T-helper 1 cell treated with Interleukin-12 subunit alpha and Interleukin-12 subunit beta and Interleukin-4 antibody, amounts not matched to agents 30 μg/mL and 1 μg/mL, for 36 hours (primary cell): ENCODE measurements at regions not wholly inside any gene's neighbourhood (a gene's known extent, or its start where the extent isn't known, plus 50 kb on each side); places are given as distances from the start of the nearest gene placed in this dataset.

Experiments
- H3K27ac Mint-ChIP-seq: one replicate; pipeline ENCODE4 v1.8.0; 2021; ENCODE audit warnings: mild to moderate bottlenecking, mixed read lengths
- H3K27me3 Mint-ChIP-seq: one replicate; pipeline ENCODE4 v1.8.0; 2021; ENCODE audit warnings: low read depth, mixed read lengths
- H3K36me3 Mint-ChIP-seq: one replicate; pipeline ENCODE4 v1.8.0; 2021; ENCODE audit warnings: low read depth, mixed read lengths
- H3K4me1 Mint-ChIP-seq: one replicate; pipeline ENCODE4 v1.8.0; 2021; ENCODE audit warnings: low read depth, mixed read lengths
- H3K4me3 Mint-ChIP-seq: one replicate; pipeline ENCODE4 v1.8.0; 2021; ENCODE audit warnings: mild to moderate bottlenecking, moderate library complexity, mixed read lengths
- H3K9me3 Mint-ChIP-seq: one replicate; pipeline ENCODE4 v1.8.0; 2021; ENCODE audit warnings: mixed read lengths

- Mint-ChIP-seq H3K27ac (no peak overlapping the region), H3K4me1 (peaks cover 6% of the 10 kb centered on the region), H3K9me3 (peaks cover 8% of the 10 kb centered on the region), H3K27me3 (no peaks in the 10 kb centered on the region), H3K4me3 (no peak overlapping the region), H3K36me3 (no peaks in the 10 kb centered on the region)
These were observed 68.8 kb upstream of the NTRK2 start for GRCh38 chr9:84600739-84601138.

- no peak overlapping the region for H3K4me3 Mint-ChIP-seq
- no peak overlapping the region for H3K27ac Mint-ChIP-seq
- H3K27me3 Mint-ChIP-seq, result no peaks in the 10 kb centered on the region
- H3K4me1 Mint-ChIP-seq, result no peaks in the 10 kb centered on the region
- no peaks in the 10 kb centered on the region for H3K36me3 Mint-ChIP-seq
- no peaks in the 10 kb centered on the region for H3K9me3 Mint-ChIP-seq
These were observed 65.3 kb upstream of the NTRK2 start for GRCh38 chr9:84604223-84604622.

- Mint-ChIP-seq H3K4me1 (no peaks in the 10 kb centered on the region), H3K4me3 (no peak overlapping the region), H3K36me3 (no peaks in the 10 kb centered on the region), H3K9me3 (no peaks in the 10 kb centered on the region), H3K27ac (no peak overlapping the region), H3K27me3 (no peaks in the 10 kb centered on the region)
These were observed 59.8 kb upstream of the NTRK2 start for GRCh38 chr9:84609779-84610178.

GRCh38 chr9:84613431-84613830 is 56.1 kb upstream of the NTRK2 start:
- Mint-ChIP-seq H3K9me3 (no peaks in the 10 kb centered on the region), H3K36me3 (no peaks in the 10 kb centered on the region), H3K27ac (no peak overlapping the region)

DNA sequence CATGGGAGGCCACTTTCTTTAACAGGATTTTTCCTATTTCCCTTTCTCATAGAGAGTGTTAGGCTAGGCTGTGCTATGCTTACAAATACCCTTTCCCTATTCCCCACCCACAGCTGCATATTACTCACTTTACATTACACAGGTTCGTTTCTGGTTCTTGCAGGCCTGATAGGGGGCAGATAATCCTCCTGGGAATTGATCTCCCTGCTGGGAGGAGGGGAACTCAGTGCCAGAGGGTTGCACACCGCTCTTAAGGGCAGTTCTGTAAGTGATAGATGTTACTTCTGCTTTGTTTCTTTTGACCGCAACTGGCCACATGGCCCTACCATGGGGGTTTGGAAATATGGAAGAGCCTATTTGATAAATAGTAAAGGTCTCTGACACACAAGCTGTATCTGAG is 54.0 kb upstream of the NTRK2 start:
- no peaks in the 10 kb centered on the region for H3K9me3 Mint-ChIP-seq
- H3K36me3 Mint-ChIP-seq, result no peaks in the 10 kb centered on the region
- no peaks in the 10 kb centered on the region for H3K27me3 Mint-ChIP-seq
- no peak overlapping the region for H3K27ac Mint-ChIP-seq
- H3K4me1 Mint-ChIP-seq, result peaks cover 2% of the 10 kb centered on the region
- H3K4me3 Mint-ChIP-seq, result no peak overlapping the region

More at GRCh38 chr9:84613431-84613830, 56.1 kb upstream of the NTRK2 start:
- Mint-ChIP-seq H3K4me3 (no peak overlapping the region), H3K4me1 (no peaks in the 10 kb centered on the region), H3K27me3 (no peaks in the 10 kb centered on the region)

- Mint-ChIP-seq H3K4me1 (peaks cover 2% of the 10 kb centered on the region), H3K4me3 (no peak overlapping the region), H3K27me3 (no peaks in the 10 kb centered on the region)
These were observed 52.0 kb upstream of the NTRK2 start for GRCh38 chr9:84617411-84618029.

More at GRCh38 chr9:84617411-84618029, 52.0 kb upstream of the NTRK2 start:
- H3K36me3 Mint-ChIP-seq, result no peaks in the 10 kb centered on the region
- H3K9me3 Mint-ChIP-seq, result no peaks in the 10 kb centered on the region
- no peak overlapping the region for H3K27ac Mint-ChIP-seq
